HG02759 (cell line): ENCODE measurements at regions not wholly inside any gene's neighbourhood (a gene's known extent, or its start where the extent isn't known, plus 50 kb on each side); places are given as distances from the start of the nearest gene placed in this dataset.
"Not testable (repeated sequence)": the region's sequence is repeated elsewhere in the genome, so short reads cannot be mapped to it uniquely, and the experiment has no call there.

Source experiments
- ATAC-seq: cut with Tn5 transposase; IDR thresholded peaks from one replicate; pipeline ENCODE4 v1.9.1; 2021; ENCODE audit warnings: mild to moderate bottlenecking, moderate library complexity; ENCODE audit not compliant: unreplicated experiment

GRCh38 chr6:168795611-168796010 is 354.6 kb downstream of the SMOC2 start:
- not testable (repeated sequence) for ATAC-seq

DNA sequence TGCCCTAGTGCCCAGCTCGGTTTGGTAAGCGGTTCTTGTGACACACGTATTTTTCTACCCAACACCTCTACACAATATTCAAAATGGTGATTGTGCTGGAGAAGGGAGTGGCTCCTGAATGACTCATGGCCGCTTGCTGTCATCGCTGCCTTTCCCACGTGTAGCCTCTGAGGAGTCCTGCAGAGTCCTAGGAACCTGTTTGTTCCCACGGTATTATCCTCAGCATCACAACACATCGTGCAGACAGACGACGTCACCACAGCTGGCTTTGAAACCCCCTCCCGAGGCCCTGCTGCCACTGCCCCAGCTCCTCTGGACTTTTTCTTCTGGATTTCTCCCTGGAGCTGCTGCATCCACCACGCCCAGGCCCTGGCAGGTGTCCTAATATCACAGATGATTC is 353.5 kb downstream of the SMOC2 start:
- ATAC-seq = no peak

DNA sequence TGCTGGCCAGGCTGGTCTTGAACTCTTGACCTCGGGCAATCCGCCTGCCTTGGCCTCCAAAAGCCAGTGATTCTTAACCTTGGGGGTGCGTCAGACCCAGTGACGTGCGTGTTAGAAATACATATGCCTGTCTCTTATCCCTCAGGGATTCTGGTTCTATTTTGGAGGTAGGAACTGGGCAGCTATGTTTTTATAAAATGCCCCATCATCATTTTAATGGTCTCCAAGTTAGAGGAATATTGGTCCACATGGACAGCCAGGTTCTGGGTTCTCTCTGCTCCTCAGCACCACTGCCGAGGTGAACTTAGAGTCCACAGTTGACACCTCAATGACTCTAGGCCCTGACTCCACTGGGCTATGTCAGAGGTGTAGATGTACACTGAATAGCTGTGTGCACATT is 352.7 kb downstream of the SMOC2 start:
- no peak for ATAC-seq

DNA sequence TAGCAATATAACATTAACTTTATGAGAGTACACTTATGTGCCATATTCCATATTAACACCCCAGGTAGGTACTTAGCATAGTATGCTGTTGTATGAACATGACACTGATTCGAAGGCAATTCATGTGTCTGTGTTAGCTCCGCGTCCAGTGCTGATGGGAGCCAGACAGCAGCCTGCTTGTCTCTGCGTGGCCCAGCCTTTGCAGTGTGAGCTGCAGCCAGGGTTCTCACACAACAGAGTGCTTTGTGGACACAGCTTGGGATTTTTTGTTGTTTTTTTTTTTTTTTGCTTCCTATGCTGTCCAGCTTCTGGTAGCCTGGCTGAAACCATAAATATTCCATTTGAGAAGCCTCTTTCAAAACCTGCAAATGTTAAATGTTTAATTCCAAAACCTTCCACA is 350.9 kb downstream of the SMOC2 start:
- no peak for ATAC-seq

DNA sequence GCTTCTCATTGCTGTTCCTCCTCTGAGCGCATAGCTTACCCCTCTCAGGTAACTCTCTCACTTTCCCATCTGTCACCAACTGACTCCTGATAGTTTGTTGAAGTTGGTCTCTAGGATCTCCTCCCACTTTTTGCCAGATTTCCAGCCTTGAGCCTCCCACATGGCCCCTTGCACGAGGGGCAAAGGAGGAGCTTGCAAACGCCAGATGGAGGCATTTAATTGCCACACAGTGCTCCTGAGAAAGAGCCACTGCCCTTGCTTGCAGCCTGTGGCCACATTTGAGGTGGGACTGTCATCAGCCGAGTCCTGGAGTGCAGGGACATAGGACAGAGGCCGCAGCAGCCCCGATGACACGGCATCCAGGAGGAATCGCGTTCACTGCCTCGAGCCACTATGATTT is 348.7 kb downstream of the SMOC2 start:
- ATAC-seq = no peak

- no peak for ATAC-seq
Observed at GRCh38 chr6:168785720-168786511, 344.9 kb downstream of the SMOC2 start.

GRCh38 chr6:168784426-168784825 is 343.4 kb downstream of the SMOC2 start:
- ATAC-seq = no peak

DNA sequence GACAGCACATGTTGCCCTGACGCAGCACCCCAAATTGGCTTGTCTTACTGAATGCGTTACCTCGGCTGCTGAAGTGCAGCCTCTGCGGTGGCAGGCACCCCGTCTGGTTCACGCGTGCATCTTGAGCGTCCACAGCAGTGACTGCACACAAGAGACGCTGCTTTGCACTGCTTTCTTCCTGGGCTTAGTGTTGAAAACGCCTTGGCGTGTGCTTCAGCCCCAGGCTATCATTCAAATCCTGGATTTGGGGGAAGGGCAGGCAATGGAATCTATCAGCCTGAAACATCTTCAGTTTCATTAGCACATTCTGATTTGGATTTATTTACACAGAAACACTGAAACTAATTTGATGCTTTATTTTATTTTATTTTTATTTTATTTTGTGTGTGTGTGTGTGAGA is 342.7 kb downstream of the SMOC2 start:
- ATAC-seq = no peak

DNA sequence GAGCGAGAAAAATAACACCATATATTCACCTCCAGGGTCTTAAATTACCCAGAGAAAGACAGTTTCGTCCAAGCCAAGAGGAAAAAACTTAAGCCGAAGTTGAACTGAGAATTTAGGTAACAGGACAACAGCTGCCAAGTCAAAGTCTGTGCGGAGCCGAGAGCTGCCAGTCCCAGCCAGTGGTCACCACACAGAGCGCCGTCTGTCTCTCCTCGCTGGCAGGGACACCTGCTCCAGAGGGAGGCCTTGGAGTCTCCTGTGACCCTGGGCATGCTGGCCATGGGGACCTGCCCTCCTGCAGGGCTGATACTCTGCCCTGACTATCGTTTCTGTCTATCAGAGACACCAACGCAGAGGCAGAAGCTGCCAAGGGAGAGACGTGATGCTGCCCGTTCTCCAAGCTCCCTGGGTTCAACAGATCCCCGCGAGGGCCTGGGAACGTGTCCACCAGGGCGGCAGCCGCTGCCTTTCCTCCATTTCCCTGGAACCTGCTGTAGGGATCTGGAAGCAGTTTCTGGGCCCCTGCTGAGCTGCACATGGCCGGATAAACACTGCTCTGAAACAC is 341.3 kb downstream of the SMOC2 start:
- no peak for ATAC-seq

DNA sequence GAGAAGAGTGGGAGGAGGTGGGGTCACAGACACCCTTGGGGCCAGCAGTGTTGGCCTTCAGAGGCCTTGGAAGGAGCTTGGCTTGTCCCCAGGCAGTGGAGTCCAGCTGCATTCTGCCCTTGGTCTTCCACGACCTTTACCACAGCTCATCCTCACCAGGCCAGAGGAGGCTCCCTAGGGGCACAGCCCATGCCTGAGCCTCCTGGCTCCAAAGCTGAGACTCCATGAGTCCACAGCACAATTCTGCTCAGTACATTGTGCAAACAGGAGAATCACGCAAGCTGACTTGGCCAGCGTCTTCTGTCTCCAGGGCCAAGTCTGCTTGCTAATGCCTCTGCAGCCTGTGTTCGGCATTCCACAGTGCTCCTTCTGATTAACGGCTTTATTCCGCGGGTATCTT is 337.2 kb downstream of the SMOC2 start:
- no peak for ATAC-seq

DNA sequence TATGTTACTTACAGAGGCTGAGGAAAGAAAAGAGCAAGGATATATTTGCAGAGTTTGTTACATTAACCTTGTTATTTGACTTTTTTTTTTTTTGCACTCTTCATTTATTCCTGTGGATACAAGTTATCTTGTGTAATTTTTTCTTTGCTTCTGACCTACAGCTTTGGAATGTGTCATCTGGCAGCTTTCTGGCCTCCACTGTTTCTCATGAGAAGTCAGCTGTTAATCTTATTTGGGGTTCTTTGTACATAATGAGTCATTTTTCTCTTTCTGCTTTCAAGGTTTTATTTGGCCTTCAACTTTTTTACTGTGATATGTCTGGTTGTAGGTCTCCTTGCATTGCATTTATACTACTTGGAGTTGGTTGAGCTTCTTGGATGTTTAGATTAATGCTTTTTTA is 333.4 kb downstream of the SMOC2 start:
- no peak for ATAC-seq

DNA sequence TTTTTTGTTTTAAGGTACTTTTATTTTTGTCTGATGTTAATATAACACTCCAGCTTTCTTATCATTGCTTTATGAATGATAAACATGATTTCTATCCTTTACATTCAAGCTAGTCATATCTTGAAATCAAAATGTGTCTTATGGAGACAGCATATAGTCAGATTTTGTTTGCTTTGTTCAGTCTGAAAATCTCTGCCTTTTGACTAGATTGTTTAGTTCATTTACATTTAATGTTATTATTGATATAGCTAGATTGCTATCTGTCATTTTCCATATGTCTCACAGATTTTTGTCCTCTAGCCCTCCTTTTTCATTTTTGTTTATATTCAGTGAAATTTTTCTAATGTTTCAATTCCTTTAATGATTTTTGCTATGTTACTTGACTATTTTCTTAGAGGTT is 332.8 kb downstream of the SMOC2 start:
- no peak for ATAC-seq

DNA sequence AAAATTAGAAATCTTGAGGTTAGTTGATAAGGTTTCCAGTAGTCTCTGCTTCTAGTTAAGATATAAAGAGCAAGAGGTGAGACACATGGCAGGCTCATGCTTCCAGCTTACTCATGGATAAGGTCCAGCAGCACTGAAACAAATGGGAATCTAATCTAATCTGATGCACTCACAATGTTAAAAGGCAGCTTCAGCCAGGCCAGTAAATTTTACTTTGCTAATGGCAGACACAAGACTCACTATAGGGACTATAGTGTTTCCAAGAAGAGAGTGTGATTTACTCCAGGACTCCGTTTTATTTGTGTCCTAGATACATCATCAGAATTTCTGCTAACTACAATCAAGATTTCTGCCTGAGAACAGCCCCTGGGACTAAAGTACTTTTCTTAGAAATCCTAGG is 324.8 kb downstream of the SMOC2 start:
- ATAC-seq = no peak

DNA sequence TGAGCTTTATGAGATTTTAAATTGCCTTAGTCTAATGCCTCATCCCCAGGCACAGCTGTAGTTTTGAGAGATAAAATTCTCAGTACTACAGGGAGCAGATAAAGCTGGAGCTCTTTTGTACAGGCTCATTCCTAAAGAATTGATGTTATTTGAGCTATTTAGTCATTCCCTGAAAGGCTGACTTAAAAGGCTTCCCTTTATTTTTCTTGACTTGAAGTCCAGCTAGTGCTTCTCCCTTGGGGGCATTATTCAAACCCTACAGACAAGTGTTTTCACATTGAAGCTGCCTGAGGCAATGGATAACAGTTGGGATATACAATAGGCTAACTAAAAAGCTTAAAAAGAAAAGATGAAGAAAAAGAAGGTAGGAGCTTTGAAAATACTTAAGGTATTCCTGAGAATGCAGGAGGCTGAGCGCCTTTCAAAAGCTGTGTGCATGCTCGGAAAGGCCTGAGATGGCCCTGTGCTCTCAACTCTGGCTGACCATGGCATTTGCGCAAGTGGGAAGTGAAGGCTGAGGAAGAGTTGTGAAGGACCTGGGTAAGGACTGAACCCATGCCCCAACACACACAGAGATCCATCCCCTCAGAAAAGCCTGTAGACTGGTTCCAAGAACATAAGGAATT is 315.1 kb downstream of the SMOC2 start:
- ATAC-seq = no peak

DNA sequence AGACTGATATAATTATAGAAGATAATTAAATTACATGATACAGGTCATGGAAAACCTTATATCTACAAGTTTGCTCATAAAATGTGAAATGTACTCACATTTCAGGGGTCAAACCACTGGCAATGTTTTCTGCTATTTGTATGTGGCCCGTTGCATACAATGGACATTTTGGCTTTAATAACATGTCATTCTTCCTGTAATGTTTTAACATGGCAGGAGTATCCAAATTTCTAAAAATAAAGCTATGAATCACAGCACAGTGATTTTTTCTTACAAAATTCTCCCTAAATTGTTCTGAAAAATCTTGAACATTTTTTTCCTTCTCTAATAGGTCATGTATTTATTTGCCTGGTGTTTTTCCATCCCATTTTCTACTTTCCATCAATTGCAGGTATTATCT is 305.7 kb downstream of the SMOC2 start:
- no peak for ATAC-seq

DNA sequence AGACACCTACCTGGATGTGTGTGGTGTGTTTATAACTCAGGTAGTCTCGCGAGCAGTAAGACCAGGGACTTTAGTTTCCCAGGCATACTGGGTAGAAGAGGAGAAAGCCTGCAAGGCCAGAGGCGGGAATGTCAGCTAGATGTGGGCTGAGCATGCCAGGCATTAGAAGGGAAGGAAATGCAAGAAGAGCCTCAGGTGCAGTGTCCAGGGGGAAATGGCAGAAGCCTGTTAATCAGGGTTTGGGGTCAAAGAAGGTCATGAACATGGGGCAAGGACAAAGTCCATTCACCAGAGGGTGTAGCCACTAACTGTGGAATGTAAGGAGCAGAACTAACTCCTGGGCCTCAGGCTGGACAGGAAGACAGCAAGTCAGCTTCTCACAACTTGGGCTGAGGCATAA is 305.0 kb downstream of the SMOC2 start:
- no peak for ATAC-seq

DNA sequence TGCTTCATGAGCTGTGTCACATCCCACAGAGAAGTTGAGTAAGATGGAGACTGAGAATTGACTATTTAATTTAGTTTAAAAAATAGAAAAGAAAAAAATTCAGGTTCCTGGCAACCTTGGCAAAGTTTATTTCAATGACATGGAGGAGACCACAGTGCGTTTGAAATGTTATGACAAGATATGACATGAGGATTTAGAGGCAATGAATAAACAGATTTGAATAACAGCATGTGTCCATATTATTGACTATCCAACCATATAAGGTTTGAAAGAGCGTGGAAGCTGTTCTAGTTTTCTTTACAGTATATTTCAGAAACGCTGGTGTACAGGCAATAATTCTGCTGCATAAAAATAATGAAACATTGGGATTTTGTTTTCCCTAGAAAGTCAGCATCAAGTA is 303.9 kb downstream of the SMOC2 start:
- no peak for ATAC-seq

DNA sequence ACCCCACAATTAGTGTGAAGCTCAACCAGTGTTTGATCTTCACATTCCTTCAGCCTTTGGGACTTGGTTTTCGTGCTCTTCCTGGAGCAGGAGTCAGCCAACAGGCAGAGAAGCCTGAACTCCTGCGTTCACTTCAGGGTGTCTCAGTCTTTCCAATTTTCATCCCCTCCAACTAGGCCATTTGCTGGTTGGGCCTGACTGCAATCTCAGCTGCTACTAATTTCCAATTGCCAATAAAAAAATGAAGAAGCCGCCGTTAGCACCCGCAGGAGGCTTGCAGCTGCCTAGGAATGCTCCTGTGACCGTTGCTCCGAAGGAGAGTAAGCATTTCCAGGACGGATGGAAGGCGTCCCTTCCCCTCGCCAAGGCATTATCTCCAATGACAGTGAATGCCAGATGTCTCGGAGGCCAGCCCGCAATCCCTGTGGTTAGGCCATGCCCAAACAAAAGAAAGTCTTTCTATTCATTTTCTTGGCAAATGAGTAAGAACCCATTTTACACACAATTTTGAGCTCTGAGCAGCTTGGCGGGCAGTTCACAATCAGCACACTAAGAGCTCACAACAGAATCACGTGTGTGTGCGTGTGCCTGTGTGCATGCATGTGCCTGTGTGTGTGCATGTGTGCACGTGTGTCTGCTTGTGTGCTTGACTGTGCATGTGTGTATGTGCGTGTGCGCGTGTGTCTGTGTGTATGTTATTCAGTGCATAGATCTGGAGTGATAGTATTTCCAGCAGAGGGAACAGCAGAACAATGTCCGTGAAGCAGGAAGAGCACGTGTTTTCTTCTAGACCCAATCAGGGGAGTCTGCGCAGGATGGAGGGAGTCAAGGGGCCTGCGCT is 301.2 kb downstream of the SMOC2 start:
- ATAC-seq = no peak

- no peak for ATAC-seq
Observed at GRCh38 chr6:168741305-168741704, 300.3 kb downstream of the SMOC2 start.

GRCh38 chr6:168739381-168739780 is 298.4 kb downstream of the SMOC2 start:
- no peak for ATAC-seq

DNA sequence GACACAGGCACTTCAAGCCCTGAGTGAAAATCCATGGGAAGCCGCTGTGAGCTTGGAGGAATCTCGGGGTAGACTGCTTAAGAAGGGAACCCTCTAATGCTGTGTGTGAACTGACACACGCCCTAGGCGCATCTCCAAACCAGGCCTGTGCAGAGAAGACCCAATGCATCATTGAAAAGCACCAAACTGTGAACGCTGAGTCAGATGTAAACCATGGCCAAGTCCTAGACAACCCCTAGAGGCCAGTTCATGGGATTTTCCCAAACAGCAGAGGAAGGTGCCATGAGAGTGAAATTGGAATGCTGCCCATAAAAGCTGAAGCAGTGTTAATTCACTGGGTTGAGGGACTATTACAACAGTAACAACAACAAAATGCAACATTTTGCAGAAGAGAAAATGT is 296.5 kb downstream of the SMOC2 start:
- no peak for ATAC-seq

- no peak for ATAC-seq
Observed at GRCh38 chr6:168737014-168737413, 296.0 kb downstream of the SMOC2 start.
